ENCODE measurements at regions not wholly inside any gene's neighbourhood (a gene's known extent, or its start where the extent isn't known, plus 50 kb on each side); places are given as distances from the start of the nearest gene placed in this dataset.
"Not testable (repeated sequence)": the region's sequence is repeated elsewhere in the genome, so short reads cannot be mapped to it uniquely, and the experiment has no call there.

DNA sequence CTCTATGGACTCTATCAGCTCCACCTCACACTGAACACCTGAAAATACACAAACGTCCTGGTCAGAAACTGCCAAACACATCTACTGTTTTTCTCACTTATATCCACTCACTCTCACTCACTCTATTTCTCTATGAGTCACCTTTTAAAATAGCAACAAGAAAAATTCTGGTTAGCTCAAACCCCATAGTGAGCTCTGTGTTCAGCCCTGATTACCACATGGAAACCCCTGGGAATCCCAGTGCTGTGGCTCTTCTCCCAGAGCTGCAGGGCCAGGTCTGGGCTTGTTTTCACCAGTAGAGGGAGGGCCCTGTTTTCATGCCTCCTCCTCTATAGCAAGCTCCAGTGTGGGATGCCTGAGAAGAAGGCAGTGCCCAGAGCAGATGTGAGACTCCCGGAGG is 1126.1 kb downstream of the TMEM121 start:
- Histone ChIP-seq H3K27me3 (ENCODE audit: insufficient read depth in 3 of 3, low read length in 2 of 3) (peaks cover 0 to 2% (median 0%) of the 10 kb centered on the region in 3 donors), H3K9me3 (no peaks in the 10 kb centered on the region), H3K36me3 (ENCODE audit: insufficient read depth in 1 of 2, low read depth in 1 of 2) (no peaks in the 10 kb centered on the region), H3K27ac (no peak overlapping the region), H3K4me1 (no peaks in the 10 kb centered on the region), H3K4me3 (no peak overlapping the region)
- WGBS, 3 donors, result 40 to 55% (median 48%) methylated on average over 2 of the region's 2 CpGs
- ATAC-seq (no peak), DNase-seq (no peak)
- intact Hi-C loops (cut with DNase I), result no loop called here
- TF ChIP-seq, protein P1, sequence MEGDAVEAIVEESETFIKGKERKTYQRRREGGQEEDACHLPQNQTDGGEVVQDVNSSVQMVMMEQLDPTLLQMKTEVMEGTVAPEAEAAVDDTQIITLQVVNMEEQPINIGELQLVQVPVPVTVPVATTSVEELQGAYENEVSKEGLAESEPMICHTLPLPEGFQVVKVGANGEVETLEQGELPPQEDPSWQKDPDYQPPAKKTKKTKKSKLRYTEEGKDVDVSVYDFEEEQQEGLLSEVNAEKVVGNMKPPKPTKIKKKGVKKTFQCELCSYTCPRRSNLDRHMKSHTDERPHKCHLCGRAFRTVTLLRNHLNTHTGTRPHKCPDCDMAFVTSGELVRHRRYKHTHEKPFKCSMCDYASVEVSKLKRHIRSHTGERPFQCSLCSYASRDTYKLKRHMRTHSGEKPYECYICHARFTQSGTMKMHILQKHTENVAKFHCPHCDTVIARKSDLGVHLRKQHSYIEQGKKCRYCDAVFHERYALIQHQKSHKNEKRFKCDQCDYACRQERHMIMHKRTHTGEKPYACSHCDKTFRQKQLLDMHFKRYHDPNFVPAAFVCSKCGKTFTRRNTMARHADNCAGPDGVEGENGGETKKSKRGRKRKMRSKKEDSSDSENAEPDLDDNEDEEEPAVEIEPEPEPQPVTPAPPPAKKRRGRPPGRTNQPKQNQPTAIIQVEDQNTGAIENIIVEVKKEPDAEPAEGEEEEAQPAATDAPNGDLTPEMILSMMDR (IDR thresholded peaks at IDR 0.05), result no peak

DNA sequence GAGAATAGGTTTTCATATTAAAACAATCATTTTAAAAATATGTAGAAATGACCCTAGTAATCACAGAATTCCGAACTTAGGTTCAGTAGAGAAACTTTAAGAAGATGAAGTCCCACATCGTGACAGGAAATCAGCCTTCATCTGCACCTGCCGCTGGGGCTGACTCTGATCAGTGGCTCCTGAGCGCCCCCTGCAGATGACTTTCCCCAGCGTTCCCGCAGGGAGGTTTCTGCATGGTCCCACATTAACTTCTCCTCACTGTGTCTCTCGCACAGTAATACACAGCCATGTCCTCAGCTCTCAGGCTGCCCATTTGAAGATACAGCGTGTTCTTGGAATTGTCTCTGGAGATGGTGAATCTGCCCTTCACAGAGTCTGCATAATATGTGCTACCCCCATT is 1131.1 kb downstream of the TMEM121 start:
- H3K9me3 ChIP-seq, result no peaks in the 10 kb centered on the region
- no peaks in the 10 kb centered on the region for H3K27me3 ChIP-seq (ENCODE audit: insufficient read depth in 3 of 3, low read length in 2 of 3)
- WGBS, 3 donors, result 63 to 71% (median 68%) methylated on average over 8 of the region's 8 CpGs
- no peak overlapping the region for H3K4me3 ChIP-seq
- no peaks in the 10 kb centered on the region for H3K36me3 ChIP-seq (ENCODE audit: insufficient read depth in 1 of 2, low read depth in 1 of 2)
- TF ChIP-seq, protein P1 (IDR thresholded peaks at IDR 0.05), result no peak
- ATAC-seq (no peak), DNase-seq (no peak)
- no peak overlapping the region for H3K27ac ChIP-seq
- intact Hi-C loops (cut with DNase I), result no loop called here
- no peaks in the 10 kb centered on the region for H3K4me1 ChIP-seq

DNA sequence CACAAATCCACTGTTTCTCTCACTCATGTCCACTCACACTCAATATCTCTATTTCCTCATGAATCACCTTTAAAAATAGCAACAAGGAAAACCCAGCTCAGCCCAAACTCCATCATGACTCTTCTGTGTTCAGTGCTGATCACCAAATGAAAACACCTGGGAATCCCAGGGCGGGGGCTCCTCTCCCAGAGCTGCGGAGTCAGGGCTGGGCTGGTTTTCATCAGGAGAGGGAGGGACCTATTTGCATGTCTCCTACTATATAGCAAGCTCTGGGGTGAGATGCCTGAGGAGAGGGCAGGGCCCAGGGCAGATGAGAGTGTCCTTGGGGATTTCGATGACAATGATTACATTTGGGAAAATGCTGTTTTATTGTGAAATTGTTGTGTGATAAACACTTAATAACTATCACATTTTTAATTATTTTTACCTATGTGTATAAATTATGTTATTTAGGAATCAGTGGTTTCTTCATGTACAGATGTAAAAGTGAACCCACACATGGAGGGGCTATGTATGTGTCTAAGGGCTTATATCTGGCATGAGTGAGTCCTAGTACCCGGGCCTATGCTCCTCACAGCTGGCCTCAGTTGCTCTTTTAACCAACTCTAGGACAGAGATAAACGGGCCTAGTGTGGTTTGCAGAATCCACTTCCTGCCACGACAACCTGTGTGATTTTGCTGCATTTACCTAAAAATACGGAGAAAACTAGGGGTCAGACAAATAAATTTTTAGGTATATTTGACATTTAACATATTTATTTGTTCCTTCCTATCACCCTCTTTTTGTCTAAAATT is 1131.9 kb downstream of the TMEM121 start:
- H3K36me3 ChIP-seq (ENCODE audit: insufficient read depth in 1 of 2, low read depth in 1 of 2); ATAC-seq; H3K27ac ChIP-seq; H3K4me3 ChIP-seq; intact Hi-C loops (cut with DNase I); H3K4me1 ChIP-seq; DNase-seq; H3K27me3 ChIP-seq (ENCODE audit: insufficient read depth in 3 of 3, low read length in 2 of 3); H3K9me3 ChIP-seq: not testable (repeated sequence)
- WGBS, 3 donors, result 44 to 53% (median 47%) methylated on average over 7 of the region's 7 CpGs

DNA sequence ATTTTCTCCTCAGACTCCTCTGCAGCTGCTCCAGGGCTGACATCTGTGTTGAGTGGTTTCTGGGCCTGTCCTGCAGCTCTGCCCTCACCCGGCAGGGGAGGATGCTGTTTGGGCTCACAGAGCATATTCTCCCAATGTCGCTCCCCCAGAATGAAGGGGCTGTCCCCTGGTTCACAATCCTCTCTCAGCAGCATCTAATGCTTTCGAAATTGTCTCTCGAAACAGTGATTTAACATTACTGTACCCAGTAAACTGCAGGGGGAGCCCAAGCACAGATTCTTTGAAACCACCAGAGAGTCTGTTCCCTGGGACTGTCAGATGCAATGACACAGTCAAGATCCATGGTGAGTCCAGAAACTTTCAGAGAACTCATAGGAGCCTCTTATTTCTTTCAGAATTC is 1135.2 kb downstream of the TMEM121 start:
- H3K4me1 ChIP-seq; intact Hi-C loops (cut with DNase I); H3K9me3 ChIP-seq; H3K36me3 ChIP-seq (ENCODE audit: insufficient read depth in 1 of 2, low read depth in 1 of 2); H3K27ac ChIP-seq; H3K27me3 ChIP-seq (ENCODE audit: insufficient read depth in 3 of 3, low read length in 2 of 3); H3K4me3 ChIP-seq; DNase-seq; ATAC-seq: not testable (repeated sequence)
- 63 to 72% (median 66%) methylated on average over 4 of the region's 4 CpGs for WGBS, 3 donors

DNA sequence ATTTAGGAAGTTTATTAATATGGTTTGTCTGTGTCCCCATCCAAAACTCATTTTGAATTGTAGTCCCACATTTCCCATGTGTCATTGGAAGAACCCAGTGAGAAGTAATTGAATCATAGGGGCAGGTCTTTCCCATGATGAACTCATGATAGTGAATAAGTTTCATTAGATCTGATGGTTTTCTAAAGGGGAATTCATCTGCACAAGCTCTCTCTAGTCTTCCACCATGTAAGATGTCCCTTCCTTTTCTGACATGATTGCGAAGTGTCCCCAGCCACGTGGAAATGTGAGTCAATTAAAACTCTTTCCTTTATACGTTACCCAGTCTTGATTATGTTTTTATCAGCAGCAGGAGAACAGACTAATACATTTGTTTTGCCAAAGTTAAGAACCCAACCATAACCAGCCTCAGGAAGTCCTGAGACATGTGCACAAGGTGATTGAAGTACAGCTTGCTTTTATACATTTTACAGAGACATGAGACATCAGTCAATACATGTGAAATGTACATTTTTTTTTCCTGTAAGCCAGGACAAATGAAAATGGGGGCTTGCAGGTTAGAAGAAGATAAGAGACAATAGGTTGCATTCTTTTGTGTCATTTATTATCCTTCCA is 1136.7 kb downstream of the TMEM121 start:
- H3K27ac ChIP-seq, result no peak overlapping the region
- H3K27me3 ChIP-seq (ENCODE audit: insufficient read depth in 3 of 3, low read length in 2 of 3), result no peaks in the 10 kb centered on the region
- no peaks in the 10 kb centered on the region for H3K9me3 ChIP-seq
- 59 to 73% (median 60%) methylated on average over 3 of the region's 3 CpGs for WGBS, 3 donors
- H3K36me3 ChIP-seq (ENCODE audit: insufficient read depth in 1 of 2, low read depth in 1 of 2), result no peaks in the 10 kb centered on the region
- ATAC-seq (no peak), DNase-seq (no peak)
- TF ChIP-seq, protein P1 (IDR thresholded peaks at IDR 0.05), result no peak
- no peaks in the 10 kb centered on the region for H3K4me1 ChIP-seq
- intact Hi-C loops (cut with DNase I), result no loop called here
- H3K4me3 ChIP-seq, result no peak overlapping the region

DNA sequence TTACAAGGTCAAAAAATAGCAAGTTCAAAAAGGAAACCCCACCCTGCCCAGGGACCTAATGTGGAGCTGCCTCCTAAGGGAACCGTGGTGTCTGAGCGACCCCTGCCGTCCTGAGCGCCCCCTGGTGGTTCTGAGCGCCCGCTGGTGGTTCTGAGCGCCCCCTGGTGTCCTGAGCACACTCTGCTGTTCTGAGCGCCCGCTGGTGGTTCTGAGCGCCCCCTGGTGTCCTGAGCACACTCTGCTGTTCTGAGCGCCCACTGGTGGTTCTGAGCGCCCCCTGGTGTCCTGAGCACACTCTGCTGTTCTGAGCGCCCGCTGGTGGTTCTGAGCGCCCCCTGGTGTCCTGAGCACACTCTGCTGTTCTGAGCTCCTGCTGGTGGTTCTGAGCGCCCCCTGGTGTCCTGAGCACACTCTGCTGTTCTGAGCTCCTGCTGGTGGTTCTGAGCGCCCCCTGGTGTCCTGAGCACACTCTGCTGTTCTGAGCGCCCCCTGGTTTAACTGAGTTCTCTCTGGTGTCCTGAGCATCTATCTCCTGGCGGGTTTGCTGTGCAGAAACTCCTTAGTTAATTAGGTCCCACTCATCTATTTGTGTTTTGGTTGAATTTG is 1137.5 kb downstream of the TMEM121 start:
- H3K27me3 ChIP-seq (ENCODE audit: insufficient read depth in 3 of 3, low read length in 2 of 3); ATAC-seq; H3K36me3 ChIP-seq (ENCODE audit: insufficient read depth in 1 of 2, low read depth in 1 of 2); H3K9me3 ChIP-seq; H3K4me3 ChIP-seq; intact Hi-C loops (cut with DNase I); H3K4me1 ChIP-seq; H3K27ac ChIP-seq: not testable (repeated sequence)
- WGBS, 3 donors, result 49 to 62% (median 52%) methylated on average over 15 to 16 of the region's 19 CpGs
- peak in 1 of 2 donors; percentile 42 for DNase-seq
